Sigmoid colon (tissue), 4 donors: ENCODE measurements at regions not wholly inside any gene's neighbourhood (a gene's known extent, or its start where the extent isn't known, plus 50 kb on each side); places are given as distances from the start of the nearest gene placed in this dataset.

Experiments
- CTCF ChIP-seq, 4 experiments: fragments of 450-650 bp in 3 of 4; fragments of 200-600 bp in 1 of 4; IDR thresholded peaks; one replicate each; pipeline ENCODE4 v1.5.1; 2016 to 2019; ENCODE audit warnings: antibody characterized with exemption in 4 of 4, mild to moderate bottlenecking in 3 of 4, moderate library complexity in 2 of 4
- POLR2A ChIP-seq, 2 donors: fragments of 450-650 bp; IDR thresholded peaks; one replicate each; pipeline ENCODE4 v1.6.1; 2016; ENCODE audit warnings: antibody characterized with exemption in 2 of 2, mild to moderate bottlenecking in 2 of 2, moderate library complexity in 2 of 2
- POLR2AphosphoS5 ChIP-seq, 4 donors: sonication (generic); formaldehyde crosslinking; IDR thresholded peaks; one replicate each; pipeline ENCODE4 v1.6.1; 2017; ENCODE audit warnings: antibody characterized with exemption in 4 of 4

GRCh38 chr20:48150568-48150967 lies 365.3 kb upstream of the SULF2 start:
- TF ChIP-seq CTCF (IDR thresholded peaks at IDR 0.05): no peak
- TF ChIP-seq POLR2AphosphoS5 (IDR thresholded peaks at IDR 0.05): no peak
- no peak for TF ChIP-seq POLR2A (IDR thresholded peaks at IDR 0.05)
